Small intestine (tissue), 7 donors: ENCODE measurements at regions not wholly inside any gene's neighbourhood (a gene's known extent, or its start where the extent isn't known, plus 50 kb on each side); places are given as distances from the start of the nearest gene placed in this dataset.
A peak's percentile ranks its signal among the peaks of the same experiment; 100 is the strongest.
"Not testable (repeated sequence)": the region's sequence is repeated elsewhere in the genome, so short reads cannot be mapped to it uniquely, and the experiment has no call there.

Experiments used
- DNase-seq, 2 donors: peaks; one replicate each; pipeline versions ENCODE4 v3.0.0 to v3.0.0-alpha.2; 2013
- FAIRE-seq: peaks from 2 replicates; lab custom pipeline; 2012; peaks lifted over from hg19 to GRCh38; lab: Jason Lieb, UNC
- H3K27ac ChIP-seq, 3 donors: one replicate each; pipeline ENCODE4 v1.5.1; 2013; ENCODE audit warnings: low read length in 2 of 3, mild to moderate bottlenecking in 2 of 3, control low read depth in 1 of 3, inconsistent platforms in 1 of 3, low read depth in 1 of 3, moderate library complexity in 1 of 3
- H3K27me3 ChIP-seq, 3 donors: one replicate each; pipeline ENCODE4 v1.6.1; 2013; ENCODE audit warnings: low read length in 3 of 3, inconsistent platforms in 1 of 3; ENCODE audit not compliant: control insufficient read depth in 3 of 3, insufficient read depth in 3 of 3
- H3K36me3 ChIP-seq, 3 donors: one replicate each; pipeline ENCODE4 v1.6.1; 2013; ENCODE audit warnings: low read length in 3 of 3, inconsistent platforms in 1 of 3, low read depth in 1 of 3, mild to moderate bottlenecking in 1 of 3, moderate library complexity in 1 of 3; ENCODE audit not compliant: control insufficient read depth in 3 of 3, insufficient read depth in 2 of 3
- H3K4me1 ChIP-seq, 3 donors: one replicate each; pipeline ENCODE4 v1.6.1; 2013; ENCODE audit warnings: low read length in 2 of 3, inconsistent platforms in 1 of 3, low read depth in 1 of 3, mild to moderate bottlenecking in 1 of 3, moderate library complexity in 1 of 3; ENCODE audit not compliant: control insufficient read depth in 3 of 3, insufficient read depth in 2 of 3
- H3K4me3 ChIP-seq, 3 donors: one replicate each; pipeline ENCODE4 v1.5.1; 2013; ENCODE audit warnings: low read length in 3 of 3, control low read depth in 1 of 3, inconsistent platforms in 1 of 3, low read depth in 1 of 3, mild to moderate bottlenecking in 1 of 3, moderate library complexity in 1 of 3
- H3K9me3 ChIP-seq, 2 donors: one replicate each; pipeline ENCODE4 v1.6.1; 2013; ENCODE audit warnings: low read depth in 1 of 2, low read length in 1 of 2; ENCODE audit not compliant: control insufficient read depth in 2 of 2, insufficient read depth in 1 of 2
- WGBS, 3 donors: extraction: QIAGEN DNeasy Blood & Tissue Kit; methylation state at CpG; one replicate each; pipeline ENCODE4 v1.1.7; 2013; 5-methylcytosine and 5-hydroxymethylcytosine counted together
- donor health status: healthy with polysubstance abuse.
- donor health status: control.
- donor health status: control.
- donor health status: Bipolar disorder and iron deficiency.
- donor health status: healthy.

DNA sequence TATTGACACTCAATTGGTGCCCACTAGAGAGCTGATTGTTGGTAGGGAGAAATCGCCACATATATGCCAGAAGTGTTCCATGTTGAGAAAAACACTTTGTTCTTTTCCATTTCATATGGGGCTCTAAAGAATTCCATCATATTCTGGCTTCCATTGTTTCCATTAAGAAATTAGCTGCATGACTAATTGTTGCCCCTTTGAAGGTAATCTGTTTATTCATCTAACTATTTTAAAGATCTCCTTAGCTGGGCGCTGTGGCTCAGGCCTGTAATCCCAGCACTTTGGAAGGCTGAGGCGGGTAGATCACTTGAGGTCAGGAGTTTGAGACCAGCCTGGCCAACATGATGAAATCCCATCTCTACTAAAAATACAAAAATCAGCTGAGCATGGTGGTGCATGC is 109.9 kb downstream of the MRPL14 start:
- H3K27ac ChIP-seq, H3K36me3 ChIP-seq, FAIRE-seq, H3K27me3 ChIP-seq, DNase-seq, H3K4me1 ChIP-seq, H3K9me3 ChIP-seq, H3K4me3 ChIP-seq: not testable (repeated sequence)
- WGBS, 3 donors: 88 to 90% (median 89%) methylated on average over 3 of the region's 3 CpGs

DNA sequence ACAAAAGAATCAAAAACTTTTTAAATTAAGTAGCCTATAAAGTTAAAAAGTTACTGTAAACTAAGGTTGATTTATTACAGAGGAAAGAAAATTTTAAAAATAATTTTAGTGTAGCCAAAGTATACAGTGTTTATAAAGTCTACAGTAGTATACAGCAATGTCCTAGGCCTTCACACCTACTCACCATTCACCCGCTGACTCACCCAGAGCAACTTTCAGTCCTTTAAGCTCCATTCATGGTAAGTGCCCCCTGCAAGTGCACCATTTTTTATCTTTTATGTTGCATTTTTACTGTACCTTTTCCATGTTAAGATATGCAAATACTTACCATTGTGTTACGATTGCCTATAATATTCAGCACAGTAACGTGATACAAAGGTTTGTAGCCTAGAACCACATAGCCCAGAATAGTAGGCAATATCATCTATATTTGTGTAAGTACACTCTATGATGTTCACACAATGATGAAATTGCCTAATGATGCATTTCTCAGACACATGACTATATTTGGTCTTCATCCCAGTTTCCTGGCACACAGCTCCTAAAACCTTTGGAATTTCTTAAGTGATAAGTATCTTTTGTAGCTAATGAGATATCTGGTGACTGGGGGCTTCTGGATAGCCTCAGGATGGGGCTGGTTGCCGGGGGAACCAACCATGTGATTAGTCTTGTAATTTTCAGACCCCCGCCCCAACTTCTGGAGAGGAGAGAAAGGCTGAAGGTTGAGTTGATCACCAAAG is 111.0 kb downstream of the MRPL14 start:
- no peak overlapping the region for H3K27ac ChIP-seq
- H3K36me3 ChIP-seq: no peaks in the 10 kb centered on the region
- FAIRE-seq (no peak), DNase-seq (no peak)
- H3K27me3 ChIP-seq: no peaks in the 10 kb centered on the region
- H3K9me3 ChIP-seq: no peaks in the 10 kb centered on the region
- no peak overlapping the region for H3K4me3 ChIP-seq
- WGBS, 3 donors: 85 to 89% (median 87%) methylated on average over 5 of the region's 5 CpGs
- no peaks in the 10 kb centered on the region for H3K4me1 ChIP-seq

DNA sequence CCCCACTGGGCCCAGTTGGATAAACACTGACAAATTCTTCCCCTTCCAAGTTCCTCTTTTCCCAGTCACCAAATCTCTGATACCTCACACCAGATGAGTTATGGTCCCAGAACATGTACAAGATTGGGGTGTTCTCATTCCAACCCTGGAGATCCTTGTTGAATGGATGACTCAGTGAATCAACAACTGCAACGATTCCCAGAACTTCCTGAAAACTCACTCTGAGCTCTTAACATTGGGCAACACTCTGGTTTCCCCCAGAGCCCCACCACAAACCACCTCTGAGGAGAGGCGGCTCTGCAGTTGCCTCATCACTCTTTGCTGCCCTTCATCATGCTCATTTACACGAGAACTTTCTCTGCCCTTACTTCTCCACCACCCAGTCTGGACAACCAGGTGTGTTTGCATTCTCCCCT is 115.2 kb downstream of the MRPL14 start:
- 51 to 67% (median 55%) methylated on average over 3 of the region's 3 CpGs for WGBS, 3 donors
- DNase-seq (no peak), FAIRE-seq (no peak)
- H3K4me1 ChIP-seq: no peaks in the 10 kb centered on the region
- H3K36me3 ChIP-seq: no peaks in the 10 kb centered on the region
- peak overlapping the region in 1 of 3 donors; percentile 41 for H3K27ac ChIP-seq
- H3K27me3 ChIP-seq: no peaks in the 10 kb centered on the region
- no peaks in the 10 kb centered on the region for H3K9me3 ChIP-seq
- H3K4me3 ChIP-seq: no peak overlapping the region

- DNase-seq (no peak), FAIRE-seq (no peak)
- Histone ChIP-seq H3K27ac (peak overlapping the region in 1 of 3 donors; percentile 41), H3K36me3 (no peaks in the 10 kb centered on the region), H3K27me3 (no peaks in the 10 kb centered on the region), H3K9me3 (no peaks in the 10 kb centered on the region), H3K4me3 (no peak overlapping the region), H3K4me1 (peaks cover 0 to under 1% (median 0%) of the 10 kb centered on the region in 3 donors)
- WGBS, 3 donors: 72 to 87% (median 83%) methylated on average over 2 of the region's 2 CpGs
Observed at GRCh38 chr6:44011350-44011920, 115.8 kb downstream of the MRPL14 start.

- 71 to 80% (median 72%) methylated on average over 11 of the region's 11 CpGs for WGBS, 3 donors
- Histone ChIP-seq H3K4me3 (no peak overlapping the region), H3K9me3 (no peaks in the 10 kb centered on the region), H3K36me3 (no peaks in the 10 kb centered on the region), H3K27me3 (no peaks in the 10 kb centered on the region), H3K27ac (no peak overlapping the region), H3K4me1 (peaks cover 0 to 8% (median 0%) of the 10 kb centered on the region in 3 donors)
- DNase-seq (no peak), FAIRE-seq (no peak)
Observed at GRCh38 chr6:44010411-44011349, 116.6 kb downstream of the MRPL14 start.

DNA sequence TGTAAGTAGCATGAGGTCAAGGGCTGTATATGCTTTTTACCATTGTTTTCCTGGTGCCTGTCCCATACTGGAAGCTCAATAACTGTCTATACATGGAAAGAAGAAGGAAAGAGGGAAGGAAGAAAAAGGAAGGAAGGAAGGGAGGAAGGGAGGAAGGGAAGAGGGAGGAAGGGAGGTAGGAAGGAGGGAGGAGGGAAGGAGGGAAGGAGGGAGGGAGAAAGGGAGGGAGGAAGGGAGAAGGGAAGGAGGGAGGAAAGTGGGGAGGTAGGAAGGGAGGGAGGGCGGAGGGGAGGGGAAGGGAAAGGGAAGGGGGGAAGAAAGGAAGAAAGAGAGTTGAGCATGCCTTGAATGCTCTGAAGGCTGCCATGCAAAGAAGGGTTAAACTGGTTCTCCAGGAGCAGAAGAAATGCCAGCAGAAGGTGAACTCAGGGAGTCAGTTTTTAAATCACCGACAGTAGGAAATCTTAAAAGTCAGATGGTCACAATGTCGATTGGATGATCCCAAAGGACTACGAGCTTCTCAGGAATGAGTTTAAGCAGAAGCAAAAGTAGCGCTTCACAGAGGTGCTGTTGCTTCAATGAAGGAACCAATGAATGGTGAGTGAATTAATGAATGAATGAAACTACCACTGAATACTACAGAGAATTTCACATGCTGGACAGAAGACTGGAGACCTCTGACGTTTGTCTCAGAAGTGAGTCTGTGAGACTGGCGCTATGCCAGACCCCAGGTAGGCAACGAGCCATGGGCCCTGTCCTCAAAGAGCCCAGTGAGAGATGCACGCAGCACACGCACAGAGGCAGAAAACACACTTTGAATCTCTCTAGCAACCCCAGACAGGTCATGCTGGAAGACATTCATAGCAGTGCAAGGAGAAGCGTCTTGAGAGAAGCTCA is 117.6 kb downstream of the MRPL14 start:
- DNase-seq: no peak
- FAIRE-seq: no peak

GRCh38 chr6:44008821-44009370 is 118.4 kb downstream of the MRPL14 start:
- no peaks in the 10 kb centered on the region for H3K36me3 ChIP-seq
- FAIRE-seq (no peak), DNase-seq (no peak)
- H3K27me3 ChIP-seq: no peaks in the 10 kb centered on the region
- no peak overlapping the region for H3K27ac ChIP-seq
- no peak overlapping the region for H3K4me3 ChIP-seq
- peaks cover 0 to 26% (median 0%) of the 10 kb centered on the region in 3 donors for H3K4me1 ChIP-seq
- WGBS, 3 donors: 92 to 94% (median 92%) methylated on average over 8 of the region's 8 CpGs
- H3K9me3 ChIP-seq: no peaks in the 10 kb centered on the region

More for the DNA sequence above, 117.6 kb downstream of the MRPL14 start:
- Histone ChIP-seq H3K9me3 (no peaks in the 10 kb centered on the region), H3K27ac (no peak overlapping the region), H3K4me1 (peaks cover 0 to 18% (median 0%) of the 10 kb centered on the region in 3 donors), H3K27me3 (no peaks in the 10 kb centered on the region), H3K4me3 (no peak overlapping the region), H3K36me3 (no peaks in the 10 kb centered on the region)
- WGBS, 3 donors: 63 to 76% (median 66%) methylated on average over 11 of the region's 11 CpGs
